SIG-M5 treated with dmso at 0.1 percent for 504 hours (cell line): ENCODE measurements at regions not wholly inside any gene's neighbourhood (a gene's known extent, or its start where the extent isn't known, plus 50 kb on each side); places are given as distances from the start of the nearest gene placed in this dataset.

ENCODE experiments used
- DNase-seq: peaks from one replicate; lab custom pipeline; 2025; ENCODE audit not compliant: unreplicated experiment; lab: John Stamatoyannopoulos, UW

DNA sequence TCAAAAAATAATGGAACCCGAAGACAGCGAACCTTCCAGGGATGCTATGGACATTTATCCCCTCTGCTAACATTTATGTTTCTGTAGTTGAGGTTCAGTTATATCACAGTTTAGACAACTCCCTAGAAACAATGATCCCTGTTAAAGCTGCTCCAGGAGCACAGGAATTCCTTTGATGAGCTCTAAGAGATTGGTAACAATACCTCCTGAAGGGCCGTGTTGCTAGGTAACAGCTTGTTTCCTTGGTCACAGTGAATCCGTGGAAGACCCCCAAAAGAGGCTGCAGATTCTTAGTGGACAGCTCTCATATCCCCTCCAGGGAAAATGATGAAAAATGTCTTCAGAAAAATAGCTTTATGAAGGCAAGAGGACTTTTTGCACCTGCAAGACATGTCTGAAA is 160.2 kb downstream of the SERPINI1 start:
- no peak for DNase-seq

DNA sequence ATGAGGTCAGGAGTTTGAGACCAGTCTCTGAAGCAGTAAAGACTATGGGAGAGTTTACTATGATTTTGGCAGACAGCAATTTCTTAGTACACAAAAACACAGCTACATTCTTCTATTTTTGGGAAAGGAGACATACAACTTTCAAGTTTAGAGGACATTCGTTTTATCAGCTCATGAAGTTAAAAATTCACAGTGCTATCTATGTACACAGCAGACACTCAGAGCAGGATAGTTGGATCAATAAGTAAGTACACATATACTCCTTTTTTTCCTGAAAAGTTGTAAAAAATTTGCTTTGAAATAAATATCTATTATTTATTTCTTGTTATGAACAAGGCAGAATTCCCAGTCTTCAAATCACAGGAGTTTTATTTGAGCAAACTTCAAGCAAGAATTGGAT is 159.7 kb downstream of the SERPINI1 start:
- no peak for DNase-seq

DNA sequence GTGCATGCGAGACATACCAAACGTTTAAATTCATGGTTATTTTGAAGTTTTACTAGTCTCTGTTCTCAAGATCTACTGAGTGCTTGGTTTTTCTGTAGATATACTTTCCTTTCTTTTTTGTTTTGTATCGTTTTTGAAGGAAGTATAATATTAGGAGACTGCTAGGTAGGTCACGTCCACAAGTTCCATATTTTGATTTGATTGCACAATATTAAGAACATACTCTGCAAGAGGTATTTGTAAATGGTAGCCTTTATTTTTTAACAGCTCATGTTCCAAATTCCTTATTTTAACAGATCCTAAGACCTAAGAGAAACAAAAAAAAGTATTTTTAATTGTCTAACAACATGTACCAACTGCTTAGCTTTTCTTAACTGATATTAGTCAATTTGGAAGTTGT is 156.7 kb downstream of the SERPINI1 start:
- DNase-seq, result no peak

DNA sequence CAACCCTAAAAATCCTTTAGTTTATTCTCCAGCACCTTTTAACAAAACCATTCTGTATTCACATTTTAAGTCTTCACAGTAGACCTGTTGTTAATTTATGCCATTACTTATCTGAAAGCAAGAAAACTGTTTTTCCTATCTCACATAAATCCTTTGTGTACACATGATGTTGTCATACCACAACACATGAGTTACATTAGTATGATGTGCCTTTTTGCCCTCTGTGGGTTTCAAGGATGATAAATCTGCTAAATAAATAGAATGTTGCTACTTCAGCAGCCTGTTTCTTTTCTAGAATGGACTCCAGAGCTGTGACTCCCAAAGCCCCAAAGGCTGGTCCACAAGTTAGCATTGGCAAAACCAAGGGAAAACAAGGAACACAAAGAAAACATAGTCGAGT is 151.6 kb downstream of the SERPINI1 start:
- no peak for DNase-seq

DNA sequence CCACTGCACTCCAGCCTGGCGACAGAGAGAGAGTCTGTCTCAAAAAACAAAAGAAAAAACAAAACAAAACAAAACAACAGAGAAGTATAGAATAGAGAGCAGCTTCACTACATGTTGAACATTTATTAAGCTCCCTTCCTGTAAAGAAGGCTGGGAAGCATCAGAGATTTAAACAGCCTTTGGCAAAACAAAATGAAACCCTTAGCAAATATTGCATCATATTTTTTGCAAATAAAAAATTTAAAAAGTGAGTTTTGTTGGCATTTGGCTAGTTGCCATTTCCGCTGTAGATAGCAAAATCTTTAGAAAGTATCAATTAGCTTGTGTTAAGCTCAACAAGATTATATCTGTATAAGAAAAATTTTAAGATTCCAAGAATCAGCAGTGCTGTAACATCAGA is 151.2 kb downstream of the SERPINI1 start:
- DNase-seq, result no peak

DNA sequence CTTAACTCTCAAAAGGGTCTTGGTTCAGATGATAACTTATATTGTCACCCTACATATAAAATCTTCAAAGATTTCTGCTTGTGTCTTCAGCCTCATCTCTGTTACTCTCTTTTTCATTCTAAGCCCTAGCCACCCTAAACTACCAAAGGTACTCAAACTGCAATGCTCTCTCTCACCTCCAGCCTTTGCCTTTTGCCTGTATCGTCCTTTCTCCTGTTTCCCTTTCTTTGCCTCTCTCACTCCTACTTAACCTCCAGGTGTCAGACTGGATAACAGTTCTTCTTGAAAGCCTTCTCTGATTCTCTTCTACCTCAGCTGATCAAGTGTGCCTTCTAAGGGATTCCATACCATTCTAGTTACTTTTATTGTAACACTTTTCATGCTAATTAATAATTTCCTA is 149.8 kb downstream of the SERPINI1 start:
- DNase-seq, result no peak

DNA sequence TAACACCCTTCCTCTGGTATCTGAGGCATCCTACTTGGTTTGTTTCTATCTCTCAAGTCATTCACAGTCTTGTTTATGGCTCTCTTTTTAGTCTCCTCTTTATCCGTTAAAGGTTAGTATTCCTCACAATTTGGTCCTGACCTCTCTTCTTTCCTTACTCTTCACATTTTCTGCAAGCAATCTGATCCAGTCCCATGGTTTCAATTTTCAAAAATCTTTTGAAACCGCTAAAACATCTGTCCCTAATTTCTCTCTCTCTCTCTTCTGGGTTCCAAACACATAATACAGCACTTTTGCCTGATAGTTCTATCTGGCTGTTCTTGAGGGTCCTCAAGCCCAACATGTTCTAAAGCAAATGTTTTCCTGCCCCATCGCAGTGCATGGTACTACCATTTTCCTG is 149.0 kb downstream of the SERPINI1 start:
- DNase-seq, result no peak

DNA sequence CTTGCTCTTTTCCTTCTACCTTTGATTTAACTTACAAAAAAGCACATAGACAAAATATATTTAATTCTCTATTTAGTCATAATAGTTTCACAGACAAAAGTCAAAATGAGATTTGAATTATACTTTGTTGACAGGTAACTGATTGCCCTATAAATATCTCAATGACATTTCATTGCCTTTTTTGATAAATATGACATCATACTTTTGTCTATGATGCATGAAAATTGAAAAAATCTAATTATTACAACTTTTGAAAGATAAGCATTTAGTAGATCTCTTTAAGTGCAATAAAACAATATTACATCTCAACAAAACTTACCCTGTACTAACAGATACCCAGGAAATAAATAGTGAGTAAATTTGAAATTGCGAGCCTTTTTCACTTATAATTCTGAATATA is 147.9 kb downstream of the SERPINI1 start:
- no peak for DNase-seq

DNA sequence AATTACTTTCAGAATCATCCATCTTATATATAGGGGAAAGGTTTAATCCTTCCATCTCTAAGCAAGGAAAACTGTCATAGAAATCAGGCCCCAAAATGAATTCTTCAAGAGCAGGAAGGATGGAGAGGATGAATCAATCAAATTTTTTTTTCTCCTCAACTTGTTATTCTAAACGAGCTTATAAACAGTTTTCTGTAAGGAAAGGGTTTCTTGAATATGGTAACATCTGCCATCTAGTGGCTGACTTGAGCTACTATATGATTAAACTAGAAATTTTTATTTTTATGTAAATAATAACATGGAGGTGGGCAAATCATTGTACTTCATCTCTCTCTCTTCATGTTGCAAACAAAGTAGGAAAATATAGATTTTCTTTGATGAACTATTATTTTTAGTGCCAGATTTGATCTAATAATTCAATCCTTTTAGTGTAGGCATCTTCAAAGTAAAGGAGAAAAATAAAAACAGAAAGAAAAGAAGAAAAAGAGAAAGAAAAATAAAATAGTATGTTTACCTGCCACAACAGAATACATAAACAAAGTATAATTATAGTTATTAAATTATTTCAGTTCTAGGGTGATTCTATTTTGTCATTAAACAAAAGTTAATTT is 146.6 kb downstream of the SERPINI1 start:
- DNase-seq, result peak; percentile 76

DNA sequence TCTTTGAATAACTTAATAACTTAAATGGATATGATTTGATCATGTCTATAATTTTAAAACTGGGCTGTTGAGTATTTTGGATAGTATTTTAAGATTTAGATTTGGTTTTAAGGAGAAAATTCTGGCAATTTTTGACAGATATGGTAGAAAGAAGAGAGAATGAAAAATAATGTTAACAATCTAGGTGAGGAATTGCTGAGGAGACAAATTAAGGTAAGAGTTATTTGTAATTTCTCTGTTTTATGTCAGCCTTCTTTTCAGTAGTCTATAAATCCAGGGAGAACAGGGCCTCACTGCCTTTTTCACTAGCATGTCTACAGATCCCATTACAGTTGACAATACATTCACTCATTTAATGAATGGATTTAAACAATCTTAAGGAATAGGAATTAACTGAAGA is 144.7 kb downstream of the SERPINI1 start:
- DNase-seq, result no peak

DNA sequence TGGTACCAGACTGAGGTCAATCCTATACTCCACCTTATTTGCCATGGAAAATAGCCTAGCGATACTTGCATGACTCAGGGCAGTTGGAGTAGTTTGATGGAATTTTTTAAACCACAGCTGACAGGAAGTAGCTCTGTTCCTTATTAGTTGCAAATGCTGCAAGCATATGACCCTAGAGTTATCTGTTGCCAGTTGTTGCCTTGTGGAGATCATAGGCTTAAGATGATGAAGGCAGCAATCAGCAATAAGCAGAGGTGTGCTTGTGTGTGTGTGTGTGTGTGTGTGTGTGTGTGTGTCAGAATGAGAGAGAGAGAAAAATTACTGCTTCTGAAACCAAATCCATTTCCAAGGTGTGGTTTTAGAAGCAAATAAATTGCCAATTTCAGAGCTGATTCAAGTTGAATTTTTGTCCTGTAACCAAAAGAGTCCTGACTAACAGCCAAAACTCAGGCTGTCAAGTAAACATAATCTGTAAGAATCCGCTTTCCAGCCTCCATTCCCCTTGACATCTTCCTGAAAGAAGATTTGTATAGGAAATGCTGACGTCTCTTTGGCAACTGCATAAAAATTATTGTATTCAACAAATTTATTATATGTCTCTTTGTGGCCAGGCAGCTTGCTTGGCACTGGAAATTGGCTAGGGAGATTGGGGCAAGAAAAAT is 141.2 kb downstream of the SERPINI1 start:
- DNase-seq, result no peak
